ENCODE measurements at regions not wholly inside any gene's neighbourhood (a gene's known extent, or its start where the extent isn't known, plus 50 kb on each side); places are given as distances from the start of the nearest gene placed in this dataset.

- H3K27me3 ChIP-seq (ENCODE audit: low read length) = no peaks in the 10 kb centered on the region
- H2AFZ ChIP-seq (ENCODE audit: low read length) = no peak overlapping the region
- no peak for TF ChIP-seq EZH2 (IDR thresholded peaks at IDR 0.05; ENCODE audit: low read length, unreplicated experiment)
- H3K9ac ChIP-seq (ENCODE audit: low read length) = no peak overlapping the region
- H3F3A ChIP-seq (ENCODE audit: low read length, unreplicated experiment) = no peaks in the 10 kb centered on the region
- H3K4me1 ChIP-seq (ENCODE audit: insufficient read depth, low read length) = no peaks in the 10 kb centered on the region
- H3K27ac ChIP-seq (ENCODE audit: low read length) = no peak overlapping the region
- H3K9me2 ChIP-seq (replicated peaks; ENCODE audit: low read length) = no peaks in the 10 kb centered on the region
- no peaks in the 10 kb centered on the region for H3K79me2 ChIP-seq (ENCODE audit: low read length)
- ATAC-seq (no peak), DNase-seq (no peak)
- H4K20me1 ChIP-seq (ENCODE audit: low read length) = no peaks in the 10 kb centered on the region
- no TSS peak for BruUV-seq (replicated peaks)
- intact Hi-C loops (cut with micrococcal nuclease) = no loop called here
- ChIA-PET CTCF (no interaction called here), POLR2A (ENCODE audit: unreplicated experiment) (interaction anchor here (0.7 kb wide), 1 partner anchor 586 kb away, joined by 4 read pairs; no protein-coding TSS in a partner anchor)
- no peaks in the 10 kb centered on the region for H3K36me3 ChIP-seq (ENCODE audit: low read depth, low read length)
- H3K4me2 ChIP-seq (ENCODE audit: low read length) = no peak overlapping the region
- no peaks in the 10 kb centered on the region for H3K9me3 ChIP-seq (ENCODE audit: low read length)
- no peak overlapping the region for H3K4me3 ChIP-seq (ENCODE audit: low read length)
These were observed 528.9 kb downstream of the DACH1 start for GRCh38 chr13:71338070-71338469.

- ATAC-seq = no peak
- H3K9ac ChIP-seq (ENCODE audit: low read length) = no peak overlapping the region
- DNase-seq = no peak
- H4K20me1 ChIP-seq (ENCODE audit: low read length) = no peaks in the 10 kb centered on the region
- intact Hi-C loops (cut with micrococcal nuclease) = no loop called here
- no peaks in the 10 kb centered on the region for H3K9me2 ChIP-seq (replicated peaks; ENCODE audit: low read length)
- no peaks in the 10 kb centered on the region for H3K36me3 ChIP-seq (ENCODE audit: low read depth, low read length)
- no peak overlapping the region for H3K27ac ChIP-seq (ENCODE audit: low read length)
- BruUV-seq (replicated peaks) = no TSS peak
- H3K27me3 ChIP-seq (ENCODE audit: low read length) = 0 out of 2 replicates have a peak, but pooled peaks cover 18% of the 10 kb centered on the region
- TF ChIP-seq CTCF (conservative IDR thresholded peaks at IDR 0.05; ENCODE audit: low read depth, low read length) (no peak), EZH2phosphoT487 (IDR thresholded peaks at IDR 0.05; ENCODE audit: borderline replicate concordance, low read length) (no peak), EZH2 (IDR thresholded peaks at IDR 0.05; ENCODE audit: low read length, unreplicated experiment) (no peak)
- H3K4me1 ChIP-seq (ENCODE audit: insufficient read depth, low read length) = no peaks in the 10 kb centered on the region
- no peaks in the 10 kb centered on the region for H3K79me2 ChIP-seq (ENCODE audit: low read length)
- no peak overlapping the region for H3K4me3 ChIP-seq (ENCODE audit: low read length)
- H3K9me3 ChIP-seq (ENCODE audit: low read length) = no peaks in the 10 kb centered on the region
- ChIA-PET CTCF (no interaction called here), POLR2A (ENCODE audit: unreplicated experiment) (no interaction called here)
- H3K4me2 ChIP-seq (ENCODE audit: low read length) = no peak overlapping the region
- H3F3A ChIP-seq (ENCODE audit: low read length, unreplicated experiment) = no peaks in the 10 kb centered on the region
- no peak overlapping the region for H2AFZ ChIP-seq (ENCODE audit: low read length)
These were observed 539.7 kb downstream of the DACH1 start for GRCh38 chr13:71327266-71327665.

GRCh38 chr13:71325556-71325955 is 541.4 kb downstream of the DACH1 start:
- POLR2A ChIA-PET (ENCODE audit: unreplicated experiment) = no interaction called here

More at GRCh38 chr13:71325556-71325955, 541.4 kb downstream of the DACH1 start:
- no peak for TF ChIP-seq EZH2phosphoT487 (IDR thresholded peaks at IDR 0.05; ENCODE audit: borderline replicate concordance, low read length)
- no peak for TF ChIP-seq CTCF (conservative IDR thresholded peaks at IDR 0.05; ENCODE audit: low read depth, low read length)
- TF ChIP-seq EZH2 (IDR thresholded peaks at IDR 0.05; ENCODE audit: low read length, unreplicated experiment) = no peak
- no peak overlapping the region for H3K27ac ChIP-seq (ENCODE audit: low read length)
- CTCF ChIA-PET = no interaction called here
- intact Hi-C loops (cut with micrococcal nuclease) = no loop called here
- ATAC-seq = no peak
- H3K9me3 ChIP-seq (ENCODE audit: low read length) = no peaks in the 10 kb centered on the region
- H3K36me3 ChIP-seq (ENCODE audit: low read depth, low read length) = no peaks in the 10 kb centered on the region
- H3K4me3 ChIP-seq (ENCODE audit: low read length) = no peak overlapping the region
- H3K4me1 ChIP-seq (ENCODE audit: insufficient read depth, low read length) = no peaks in the 10 kb centered on the region
- no peak overlapping the region for H2AFZ ChIP-seq (ENCODE audit: low read length)
- H3K79me2 ChIP-seq (ENCODE audit: low read length) = no peaks in the 10 kb centered on the region
- no TSS peak for BruUV-seq (replicated peaks)
- no peaks in the 10 kb centered on the region for H3K9me2 ChIP-seq (replicated peaks; ENCODE audit: low read length)
- 0 out of 2 replicates have a peak, but pooled peaks cover 18% of the 10 kb centered on the region for H3K27me3 ChIP-seq (ENCODE audit: low read length)
- DNase-seq = no peak
- no peak overlapping the region for H3K9ac ChIP-seq (ENCODE audit: low read length)
- H3F3A ChIP-seq (ENCODE audit: low read length, unreplicated experiment) = no peaks in the 10 kb centered on the region
- H4K20me1 ChIP-seq (ENCODE audit: low read length) = no peaks in the 10 kb centered on the region
- no peak overlapping the region for H3K4me2 ChIP-seq (ENCODE audit: low read length)
